ENCODE measurements at regions not wholly inside any gene's neighbourhood (a gene's known extent, or its start where the extent isn't known, plus 50 kb on each side); places are given as distances from the start of the nearest gene placed in this dataset.

DNA sequence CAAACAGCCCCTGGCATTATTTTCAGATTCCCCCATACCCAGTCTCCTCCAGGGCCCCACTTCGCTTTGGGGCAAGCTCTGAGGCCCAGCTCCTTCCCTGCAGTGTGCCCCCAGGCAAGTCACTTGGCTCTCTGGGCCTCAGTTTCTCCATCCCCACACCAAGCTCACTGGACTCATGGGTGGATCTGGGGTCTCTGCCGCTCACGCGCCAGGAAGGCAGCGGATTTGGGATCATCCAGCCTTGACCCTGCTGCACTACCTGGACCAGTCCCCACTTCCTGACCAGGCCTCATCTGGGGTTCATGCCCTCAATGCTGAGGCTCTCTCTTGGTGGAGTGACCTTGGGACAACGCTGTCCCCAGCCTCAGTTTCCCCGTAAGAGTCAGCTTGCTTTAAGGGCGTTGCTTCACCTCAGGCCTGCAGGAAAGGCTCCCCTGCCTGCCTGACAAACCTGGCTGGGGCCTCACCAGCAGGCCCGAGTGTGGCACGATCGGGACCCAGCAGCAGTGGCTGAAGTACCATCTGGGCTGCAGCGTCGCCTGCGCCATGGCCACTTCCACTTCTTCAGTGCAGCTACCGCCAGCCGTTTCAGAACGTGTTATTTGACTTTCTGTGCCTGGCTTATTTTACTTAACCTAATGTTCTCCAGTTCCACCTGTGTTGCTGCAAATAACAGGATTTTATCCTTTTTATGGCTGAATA, 519.6 kb upstream of the SEMA6A start:
- DNase-seq: no peak
- Histone ChIP-seq H3K36me3 (no peaks in the 10 kb centered on the region), H3K9me3 (no peaks in the 10 kb centered on the region), H3K4me3 (no peak overlapping the region), H3K27me3 (no peaks in the 10 kb centered on the region)

DNA sequence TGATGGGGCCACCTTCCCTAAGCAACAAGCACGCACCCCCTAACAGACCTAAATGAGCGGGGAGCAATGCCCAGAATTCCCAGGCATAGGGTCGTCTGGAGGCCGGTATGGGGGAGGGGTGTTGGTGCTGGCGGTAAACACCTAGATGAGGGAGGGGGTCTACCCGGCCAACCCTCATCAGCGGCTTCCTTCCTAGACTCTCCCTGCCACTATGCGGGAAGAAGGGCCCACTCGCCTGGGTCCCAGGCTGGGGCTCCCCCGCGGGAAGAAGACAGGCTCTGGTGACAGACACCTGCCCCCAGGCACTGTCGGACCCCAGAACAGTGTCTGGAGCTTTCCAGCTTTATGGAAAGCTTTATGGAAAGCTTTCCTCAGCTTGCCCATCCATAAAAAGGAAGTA, 519.0 kb upstream of the SEMA6A start:
- no peaks in the 10 kb centered on the region for H3K36me3 ChIP-seq
- H3K4me3 ChIP-seq: no peak overlapping the region
- H3K27me3 ChIP-seq: no peaks in the 10 kb centered on the region
- no peak for DNase-seq
- H3K9me3 ChIP-seq: no peaks in the 10 kb centered on the region

DNA sequence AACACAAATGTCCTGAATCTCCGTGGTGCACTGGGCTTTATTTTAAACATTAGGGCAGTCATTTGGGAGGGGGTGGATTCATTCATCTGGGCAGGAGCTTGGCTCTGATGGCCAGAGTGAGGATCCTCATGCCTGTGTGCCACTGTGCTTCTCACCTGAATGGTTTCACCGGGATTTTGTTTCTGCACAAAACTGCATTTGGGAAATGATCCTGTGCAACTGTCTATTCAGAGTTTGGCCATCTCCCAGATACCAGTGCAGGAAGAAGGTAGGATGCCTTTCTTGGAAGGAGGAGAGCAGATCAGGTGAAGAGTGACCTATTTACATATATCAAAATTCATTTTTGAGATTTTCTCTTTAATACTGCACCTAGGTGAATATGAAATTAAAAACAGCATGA, 514.4 kb upstream of the SEMA6A start:
- Histone ChIP-seq H3K27me3 (no peaks in the 10 kb centered on the region), H3K36me3 (no peaks in the 10 kb centered on the region), H3K4me3 (no peak overlapping the region), H3K9me3 (no peaks in the 10 kb centered on the region)
- DNase-seq: no peak

DNA sequence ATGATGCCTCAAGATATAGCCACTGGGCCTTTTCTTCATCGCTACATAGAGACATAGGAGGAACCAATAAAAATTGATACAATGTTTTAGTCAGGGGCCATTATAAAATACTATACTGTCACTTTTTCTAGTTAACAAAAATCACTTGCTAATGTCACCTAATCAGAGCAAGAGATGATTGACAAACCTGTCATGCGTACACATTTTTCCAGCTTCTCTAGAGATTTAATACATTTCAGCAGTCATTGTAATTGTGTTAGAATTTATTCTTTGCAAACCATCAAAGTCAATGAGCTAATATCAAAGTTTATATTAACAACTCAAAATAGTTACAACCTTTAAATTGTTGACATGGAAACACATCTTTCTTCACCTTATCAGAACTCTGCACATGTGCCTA, 513.6 kb upstream of the SEMA6A start:
- Histone ChIP-seq H3K27me3 (no peaks in the 10 kb centered on the region), H3K4me3 (no peak overlapping the region), H3K9me3 (no peaks in the 10 kb centered on the region), H3K36me3 (no peaks in the 10 kb centered on the region)
- DNase-seq: no peak

DNA sequence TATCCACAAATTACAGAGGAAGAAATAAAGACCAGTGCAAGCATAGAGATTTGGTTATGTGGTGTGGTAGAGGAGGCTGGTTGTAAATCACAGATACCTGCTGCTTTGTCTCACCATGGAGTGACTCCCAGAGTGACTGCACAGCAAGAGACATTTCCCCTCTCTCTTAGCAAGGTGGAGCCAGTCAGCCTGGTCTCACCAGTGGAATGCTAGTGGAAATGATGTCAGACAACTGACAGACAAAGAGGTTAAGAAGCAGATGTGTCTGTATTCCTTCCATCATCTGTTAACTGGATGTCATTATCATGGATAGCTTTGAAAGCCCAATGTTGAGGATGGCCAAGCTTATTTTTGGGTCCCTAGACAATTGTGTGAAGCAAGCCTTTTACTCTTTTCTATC, 509.4 kb upstream of the SEMA6A start:
- H3K36me3 ChIP-seq: no peaks in the 10 kb centered on the region
- H3K27me3 ChIP-seq: no peaks in the 10 kb centered on the region
- H3K9me3 ChIP-seq: no peaks in the 10 kb centered on the region
- no peak for DNase-seq
- no peak overlapping the region for H3K4me3 ChIP-seq

DNA sequence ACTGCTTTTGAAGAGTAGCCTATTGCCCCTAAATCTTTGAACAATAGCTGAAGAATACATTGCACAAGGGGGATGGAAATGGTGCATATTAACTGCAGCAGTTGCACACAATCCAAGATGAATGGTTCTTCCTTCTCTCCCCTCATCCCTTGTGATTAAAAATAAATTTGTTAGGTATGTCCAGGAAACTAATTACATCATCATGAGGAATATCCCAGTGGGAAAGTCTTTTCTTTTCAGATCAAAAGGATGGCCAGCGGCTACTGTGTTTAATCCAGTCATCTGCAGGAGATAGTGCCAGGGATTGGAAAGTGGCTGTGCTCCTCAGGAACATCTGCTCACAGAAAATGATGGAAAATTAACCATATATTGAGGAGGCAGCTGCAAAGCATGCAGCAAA, 508.4 kb upstream of the SEMA6A start:
- no peak for DNase-seq
- H3K36me3 ChIP-seq: no peaks in the 10 kb centered on the region

DNA sequence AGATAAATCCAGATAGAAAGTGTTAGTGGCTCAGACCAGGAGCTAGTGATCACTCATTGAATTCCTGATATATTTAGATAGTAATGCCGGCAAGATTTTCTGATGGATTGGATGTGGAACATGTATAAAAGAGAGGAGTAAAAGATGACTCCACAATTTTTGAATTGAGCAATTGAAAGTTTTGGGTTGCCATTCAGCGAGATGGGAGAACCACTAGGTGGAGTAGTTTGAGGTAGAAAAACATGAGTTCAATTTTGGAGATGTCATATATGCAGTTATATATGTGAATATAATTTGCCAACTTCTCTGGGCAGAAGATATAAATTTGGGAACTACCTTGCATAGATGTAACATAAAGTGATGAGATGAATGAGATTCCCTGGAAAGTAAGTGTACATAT, 502.5 kb upstream of the SEMA6A start:
- H3K4me3 ChIP-seq: no peak overlapping the region
- no peaks in the 10 kb centered on the region for H3K36me3 ChIP-seq
- no peaks in the 10 kb centered on the region; the same call in 1 of the 2 replicates for H3K27me3 ChIP-seq
- DNase-seq: no peak
- H3K9me3 ChIP-seq: no peaks in the 10 kb centered on the region

More for the DNA sequence above, 508.4 kb upstream of the SEMA6A start:
- Histone ChIP-seq H3K27me3 (no peaks in the 10 kb centered on the region; the same call in 1 of the 2 replicates), H3K9me3 (no peaks in the 10 kb centered on the region), H3K4me3 (no peak overlapping the region)

DNA sequence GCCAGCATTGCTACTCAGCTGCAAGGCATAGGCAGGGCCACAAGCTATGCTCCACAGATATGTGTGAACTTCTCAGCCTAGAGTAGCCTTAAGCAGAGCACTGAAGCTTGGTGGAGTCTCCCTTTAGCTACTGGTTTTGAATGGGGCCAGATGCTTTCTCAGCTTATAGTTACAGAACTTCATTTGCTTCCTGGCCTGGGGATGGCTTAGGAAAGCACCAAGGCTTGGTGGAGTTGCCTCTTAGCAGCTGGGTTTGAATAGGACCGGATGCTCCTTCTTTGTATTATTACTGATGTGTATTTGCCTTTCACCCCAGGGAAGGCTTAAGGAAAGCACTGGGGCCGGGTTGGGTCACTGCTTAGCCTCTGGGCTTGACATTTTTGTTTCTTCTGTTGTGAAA, 497.8 kb upstream of the SEMA6A start:
- DNase-seq: no peak
- Histone ChIP-seq H3K4me3 (no peak overlapping the region), H3K27me3 (no peaks in the 10 kb centered on the region), H3K36me3 (no peaks in the 10 kb centered on the region), H3K9me3 (no peaks in the 10 kb centered on the region)

DNA sequence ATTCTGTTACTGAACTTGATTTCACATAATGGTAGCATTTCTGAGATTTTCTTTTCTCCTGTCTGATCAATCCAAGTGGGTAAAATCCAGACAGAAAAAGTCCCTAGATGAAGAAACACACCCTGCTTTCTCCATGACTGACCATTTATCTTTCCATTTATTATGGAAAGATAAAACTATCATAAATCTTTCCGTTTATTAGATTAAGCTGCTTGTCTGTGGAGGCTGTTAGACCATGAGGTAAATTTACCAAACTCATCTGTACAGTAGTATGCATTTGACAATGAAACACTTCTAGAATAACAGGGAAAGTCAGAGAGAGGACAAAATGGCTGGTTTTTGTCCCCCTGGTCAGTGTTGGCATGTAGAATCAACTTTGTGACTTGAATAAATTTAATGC, 491.2 kb upstream of the SEMA6A start:
- Histone ChIP-seq H3K36me3 (no peaks in the 10 kb centered on the region), H3K9me3 (no peaks in the 10 kb centered on the region), H3K4me3 (no peak overlapping the region), H3K27me3 (no peaks in the 10 kb centered on the region)
- DNase-seq: no peak

DNA sequence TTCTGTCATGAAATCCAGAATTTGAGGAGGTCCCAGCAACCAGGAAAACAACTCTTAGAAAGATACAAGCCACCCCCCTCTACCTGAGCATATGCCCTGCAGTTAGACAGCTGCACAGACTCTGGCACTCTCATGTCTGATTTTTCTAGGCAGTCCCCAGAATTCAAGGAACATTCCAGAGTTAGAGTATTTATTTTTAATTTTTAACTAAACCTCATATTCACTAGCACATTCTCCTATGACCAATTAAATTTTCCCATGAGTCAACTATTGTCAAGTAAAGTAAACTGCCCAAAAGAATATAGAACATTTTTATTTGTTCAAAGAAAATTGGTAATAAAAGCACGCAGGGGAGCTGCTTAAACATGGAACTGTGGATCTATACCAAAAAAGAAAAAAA, 490.5 kb upstream of the SEMA6A start:
- H3K27me3 ChIP-seq: no peaks in the 10 kb centered on the region
- H3K36me3 ChIP-seq: no peaks in the 10 kb centered on the region
- no peaks in the 10 kb centered on the region for H3K9me3 ChIP-seq
- DNase-seq: no peak
- no peak overlapping the region for H3K4me3 ChIP-seq

DNA sequence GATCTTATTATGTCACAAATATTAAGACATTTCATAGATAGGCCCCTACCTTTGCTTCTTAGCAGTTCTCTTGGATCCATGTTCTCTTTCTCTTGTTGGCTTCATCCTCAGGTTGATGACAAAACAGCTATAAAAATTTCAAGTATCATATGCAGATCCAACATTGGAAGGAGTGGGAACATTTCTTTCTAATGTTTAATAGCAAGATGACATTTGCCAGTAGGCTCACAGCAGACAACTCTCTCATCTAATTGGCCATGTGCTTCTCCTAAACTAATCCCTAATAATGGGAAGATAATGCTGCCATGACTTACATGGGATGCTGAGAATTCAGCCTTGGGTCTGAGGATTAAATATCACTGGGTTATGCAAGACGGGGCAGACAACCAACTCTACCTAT, 485.5 kb upstream of the SEMA6A start:
- Histone ChIP-seq H3K36me3 (no peaks in the 10 kb centered on the region), H3K27me3 (no peaks in the 10 kb centered on the region), H3K4me3 (no peak overlapping the region), H3K9me3 (no peaks in the 10 kb centered on the region)
- DNase-seq: no peak

DNA sequence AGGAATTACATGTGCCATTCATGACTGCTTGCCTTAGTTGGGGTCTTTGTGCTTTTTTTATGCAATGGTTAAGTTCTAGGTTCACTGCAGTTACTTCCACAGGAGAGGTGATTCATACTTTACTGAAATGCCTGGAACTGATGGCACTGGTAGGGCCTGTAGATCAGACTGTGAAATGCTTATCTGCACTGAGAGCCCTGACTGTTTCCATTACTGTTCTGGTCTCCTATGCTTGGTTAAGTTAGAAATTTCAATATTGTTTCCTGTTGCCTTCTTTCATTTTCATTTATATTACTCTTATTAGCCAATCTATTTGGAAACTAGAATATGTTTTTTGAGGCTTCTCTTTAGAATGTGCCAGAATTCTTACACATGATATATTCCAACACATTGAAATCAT, 484.1 kb upstream of the SEMA6A start:
- Histone ChIP-seq H3K9me3 (no peaks in the 10 kb centered on the region), H3K27me3 (0 out of 2 replicates have a peak, but pooled peaks cover 3% of the 10 kb centered on the region)
- DNase-seq: no peak

DNA sequence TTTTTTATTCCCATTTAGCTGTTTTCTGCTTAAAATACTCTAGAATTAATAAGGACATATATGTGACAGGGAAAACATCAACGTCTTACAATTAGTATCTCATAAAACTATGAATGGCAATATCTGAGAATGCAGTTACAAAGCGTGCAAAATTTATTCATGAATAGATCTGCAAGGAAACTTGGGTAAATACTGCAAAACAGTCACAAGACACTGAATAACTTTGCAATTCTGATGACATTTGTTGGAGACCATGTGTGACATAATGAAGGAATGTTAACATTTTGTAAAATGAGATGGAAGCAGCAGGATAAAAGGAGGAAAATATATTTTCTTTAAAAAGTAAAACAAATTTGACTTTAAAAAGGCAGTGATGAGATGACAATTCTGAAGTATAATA, 480.9 kb upstream of the SEMA6A start:
- 0 out of 2 replicates have a peak, but pooled peaks cover 3% of the 10 kb centered on the region for H3K27me3 ChIP-seq
- DNase-seq: no peak
- no peaks in the 10 kb centered on the region for H3K9me3 ChIP-seq
- H3K4me3 ChIP-seq: no peak overlapping the region
- no peaks in the 10 kb centered on the region for H3K36me3 ChIP-seq

More for the DNA sequence above, 484.1 kb upstream of the SEMA6A start:
- Histone ChIP-seq H3K4me3 (no peak overlapping the region), H3K36me3 (no peaks in the 10 kb centered on the region)

DNA sequence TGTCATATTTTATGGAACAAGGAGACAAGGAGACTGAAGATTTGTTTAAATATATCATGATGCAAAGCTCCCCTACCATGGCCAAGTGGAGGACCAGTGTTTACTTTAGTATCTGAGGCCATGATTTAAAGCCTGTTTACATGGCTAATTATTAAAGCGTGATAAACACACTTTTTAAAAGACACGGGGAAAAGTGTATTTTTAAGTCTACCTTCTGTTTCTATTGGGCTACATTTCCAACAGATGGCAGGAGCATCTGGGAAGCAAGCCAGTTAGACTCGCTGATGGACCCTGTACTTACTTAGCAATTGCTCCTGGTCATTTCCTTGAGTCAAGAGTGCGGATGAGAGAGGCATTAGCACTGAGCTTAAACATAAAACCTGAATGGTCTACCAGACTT, 480.3 kb upstream of the SEMA6A start:
- DNase-seq: no peak
- Histone ChIP-seq H3K9me3 (no peaks in the 10 kb centered on the region), H3K4me3 (no peak overlapping the region), H3K36me3 (no peaks in the 10 kb centered on the region), H3K27me3 (0 out of 2 replicates have a peak, but pooled peaks cover 3% of the 10 kb centered on the region)

DNA sequence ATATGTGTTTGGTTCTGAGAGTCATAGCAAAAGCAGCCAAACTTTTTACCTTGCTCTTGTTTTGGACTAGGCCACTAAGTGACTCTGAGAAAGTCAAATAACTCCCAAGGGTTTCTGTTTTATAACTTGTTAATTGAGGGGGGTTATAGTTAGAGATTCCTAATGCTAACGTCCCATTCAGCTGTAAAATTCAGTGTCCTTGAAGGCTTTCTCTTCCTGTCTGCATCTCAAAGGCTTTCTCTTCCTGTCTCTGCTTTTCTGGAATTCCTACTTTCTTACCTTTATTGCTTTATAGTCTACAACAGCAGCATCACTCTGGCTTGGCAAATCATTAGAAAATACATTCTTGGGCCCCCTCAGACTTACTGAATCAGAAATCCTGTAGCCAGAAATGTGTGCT, 479.5 kb upstream of the SEMA6A start:
- DNase-seq: no peak
- no peaks in the 10 kb centered on the region for H3K36me3 ChIP-seq
- H3K4me3 ChIP-seq: no peak overlapping the region
- 0 out of 2 replicates have a peak, but pooled peaks cover 3% of the 10 kb centered on the region for H3K27me3 ChIP-seq
- H3K9me3 ChIP-seq: no peaks in the 10 kb centered on the region

DNA sequence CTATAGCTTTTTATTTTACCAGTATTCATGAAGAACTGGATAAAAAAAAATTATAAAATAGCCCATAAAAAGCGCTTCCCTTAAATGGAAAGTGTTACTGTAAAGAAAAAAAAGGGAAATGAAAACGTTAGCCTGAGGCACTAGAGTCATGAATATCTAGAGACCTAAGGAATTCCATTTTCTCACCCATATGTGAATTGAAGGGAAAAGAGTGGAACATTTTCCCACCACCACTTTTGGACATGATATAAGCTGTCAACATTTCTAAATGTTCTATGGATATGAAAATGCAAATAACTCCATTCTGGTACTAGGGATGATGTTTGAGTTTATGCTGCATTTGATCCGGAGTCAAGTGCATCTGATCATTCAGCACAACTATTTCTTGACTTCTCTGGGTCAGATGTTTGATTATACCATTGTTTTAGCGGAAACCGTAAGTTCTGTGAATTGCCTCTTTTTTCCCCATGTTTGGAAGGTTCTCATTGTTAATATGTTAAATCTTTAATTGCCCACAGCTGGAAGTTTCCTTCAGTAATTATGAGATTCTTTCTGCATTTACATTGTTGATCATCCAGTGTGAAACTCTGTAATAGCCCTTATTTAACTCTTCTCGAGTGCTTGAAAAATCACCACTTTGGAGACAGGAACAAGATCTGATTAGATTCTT, 467.4 kb upstream of the SEMA6A start:
- Histone ChIP-seq H3K9me3 (no peaks in the 10 kb centered on the region), H3K4me3 (no peak overlapping the region), H3K36me3 (no peaks in the 10 kb centered on the region), H3K27me3 (no peaks in the 10 kb centered on the region)
- DNase-seq: no peak

DNA sequence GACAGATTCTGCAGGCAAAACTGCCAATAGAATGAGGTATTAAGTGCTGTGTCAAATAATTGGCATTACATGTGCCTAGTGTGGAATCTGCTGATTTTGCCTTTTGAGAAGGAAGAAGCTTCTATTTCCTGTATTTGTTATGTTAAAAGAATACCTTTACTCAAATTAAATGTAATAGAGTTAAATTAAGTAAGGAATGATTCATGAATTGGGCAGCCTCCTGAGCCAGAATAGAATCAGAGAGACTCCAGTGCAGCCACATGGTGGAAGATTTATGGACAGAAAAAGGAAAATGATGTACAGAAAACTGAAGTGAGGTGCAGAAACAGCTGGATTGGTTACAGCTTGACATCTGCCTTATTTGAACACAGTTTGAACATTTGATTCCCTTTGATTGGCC, 464.4 kb upstream of the SEMA6A start:
- no peak for DNase-seq
- no peaks in the 10 kb centered on the region for H3K27me3 ChIP-seq

DNA sequence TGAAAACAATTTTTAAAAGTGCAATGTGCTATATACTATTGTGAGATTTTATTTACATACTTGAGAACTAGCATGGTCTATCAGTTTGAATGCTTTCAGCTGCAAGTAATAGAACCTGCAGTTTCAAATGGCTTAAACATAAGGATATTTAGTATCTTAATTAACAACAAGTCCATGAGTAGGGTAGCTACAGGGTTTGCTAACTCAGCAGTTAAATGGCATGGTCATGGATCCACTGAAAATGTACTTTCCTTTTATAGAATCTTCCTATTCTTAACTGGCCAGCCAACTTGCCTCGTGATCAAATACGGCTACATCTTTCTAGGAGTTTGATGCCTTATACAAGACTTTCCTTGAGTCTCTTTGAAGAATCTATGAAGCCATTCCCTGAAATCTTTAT, 452.8 kb upstream of the SEMA6A start:
- no peak for DNase-seq
- no peak overlapping the region for H3K4me3 ChIP-seq
- H3K36me3 ChIP-seq: no peaks in the 10 kb centered on the region
- H3K27me3 ChIP-seq: no peaks in the 10 kb centered on the region
- H3K9me3 ChIP-seq: no peaks in the 10 kb centered on the region

More for the DNA sequence above, 464.4 kb upstream of the SEMA6A start:
- Histone ChIP-seq H3K4me3 (no peak overlapping the region), H3K36me3 (no peaks in the 10 kb centered on the region), H3K9me3 (no peaks in the 10 kb centered on the region)
